Upper lobe of right lung (tissue), 1 donor: ENCODE measurements at regions not wholly inside any gene's neighbourhood (a gene's known extent, or its start where the extent isn't known, plus 50 kb on each side); places are given as distances from the start of the nearest gene placed in this dataset.
A peak's percentile ranks its signal among the peaks of the same experiment; 100 is the strongest.
"Not testable (repeated sequence)": the region's sequence is repeated elsewhere in the genome, so short reads cannot be mapped to it uniquely, and the experiment has no call there.

ENCODE experiments used
- ATAC-seq: fragments of 200-7000 bp; cut with Tn5 transposase; one replicate; pipeline ENCODE4 v1.9.1; 2020; ENCODE audit warnings: mild to moderate bottlenecking, moderate library complexity
- DNase-seq: peaks from one replicate; pipeline ENCODE4 v3.0.0-alpha.2; 2020
- H3K27ac ChIP-seq: fragments of 200-600 bp; one replicate; pipeline ENCODE4 v1.8.0; 2022
- H3K27me3 ChIP-seq: fragments of 200-600 bp; one replicate; pipeline ENCODE4 v1.8.0; 2022; ENCODE audit warnings: mild to moderate bottlenecking
- H3K36me3 ChIP-seq: fragments of 200-600 bp; one replicate; pipeline ENCODE4 v1.8.0; 2022
- H3K4me1 ChIP-seq: fragments of 200-600 bp; one replicate; pipeline ENCODE4 v1.8.0; 2022
- H3K4me3 ChIP-seq: fragments of 200-600 bp; one replicate; pipeline ENCODE4 v1.8.0; 2022; ENCODE audit warnings: mild to moderate bottlenecking
- H3K9me3 ChIP-seq: fragments of 200-600 bp; one replicate; pipeline ENCODE4 v1.8.0; 2022
- CTCF ChIP-seq: fragments of 200-600 bp; IDR thresholded peaks from one replicate; pipeline ENCODE4 v1.8.0; 2022; ENCODE audit warnings: antibody characterized with exemption
- intact Hi-C: fragments of 100-400 bp; cut with DNase I; formaldehyde crosslinking; loops from one replicate; pipeline ENCODE4 v1.11.0; 2022
- donor health status: DM: no; HTN: yes; CAD: no; lungs with severe emphysema.

GRCh38 chr11:29627541-29627940 lies 389.3 kb downstream of the KCNA4 start:
- Histone ChIP-seq H3K4me3 (no peak overlapping the region), H3K4me1 (no peaks in the 10 kb centered on the region), H3K9me3 (no peaks in the 10 kb centered on the region), H3K27me3 (no peaks in the 10 kb centered on the region), H3K27ac (no peak overlapping the region), H3K36me3 (no peaks in the 10 kb centered on the region)
- no peak for TF ChIP-seq CTCF
- DNase-seq (no peak), ATAC-seq (no peak)
- intact Hi-C loops = no loop called here

GRCh38 chr11:29623144-29623722 lies 393.6 kb downstream of the KCNA4 start:
- no peaks in the 10 kb centered on the region for H3K36me3 ChIP-seq
- H3K4me1 ChIP-seq = no peaks in the 10 kb centered on the region
- DNase-seq = no peak
- no peaks in the 10 kb centered on the region for H3K9me3 ChIP-seq
- no peak for TF ChIP-seq CTCF
- intact Hi-C loops = no loop called here
- H3K27ac ChIP-seq = no peak overlapping the region
- ATAC-seq = no peak
- no peaks in the 10 kb centered on the region for H3K27me3 ChIP-seq
- no peak overlapping the region for H3K4me3 ChIP-seq

GRCh38 chr11:29616611-29617010 lies 400.2 kb downstream of the KCNA4 start:
- DNase-seq (no peak), ATAC-seq (peak; percentile 75)
- no peaks in the 10 kb centered on the region for H3K36me3 ChIP-seq
- no peaks in the 10 kb centered on the region for H3K27me3 ChIP-seq
- no peaks in the 10 kb centered on the region for H3K4me1 ChIP-seq
- H3K9me3 ChIP-seq = no peaks in the 10 kb centered on the region
- no peak for TF ChIP-seq CTCF
- no peak overlapping the region for H3K4me3 ChIP-seq
- H3K27ac ChIP-seq = no peak overlapping the region
- intact Hi-C loops = no loop called here

GRCh38 chr11:29612423-29612822 lies 404.4 kb downstream of the KCNA4 start:
- H3K27me3 ChIP-seq = no peaks in the 10 kb centered on the region
- no peak overlapping the region for H3K27ac ChIP-seq
- no peaks in the 10 kb centered on the region for H3K4me1 ChIP-seq
- intact Hi-C loops = no loop called here
- H3K36me3 ChIP-seq = no peaks in the 10 kb centered on the region
- no peak for TF ChIP-seq CTCF
- H3K9me3 ChIP-seq = no peaks in the 10 kb centered on the region
- no peak overlapping the region for H3K4me3 ChIP-seq
- DNase-seq (no peak), ATAC-seq (no peak)

- TF ChIP-seq CTCF = no peak
- Histone ChIP-seq H3K4me1 (no peaks in the 10 kb centered on the region), H3K27ac (no peak overlapping the region), H3K9me3 (no peaks in the 10 kb centered on the region), H3K27me3 (no peaks in the 10 kb centered on the region), H3K36me3 (no peaks in the 10 kb centered on the region), H3K4me3 (no peak overlapping the region)
- intact Hi-C loops = no loop called here
- ATAC-seq (no peak), DNase-seq (no peak)
Measured at GRCh38 chr11:29606330-29607031, 410.3 kb downstream of the KCNA4 start.

GRCh38 chr11:29600151-29600575 lies 416.7 kb downstream of the KCNA4 start:
- H3K36me3 ChIP-seq, H3K4me3 ChIP-seq, H3K27ac ChIP-seq, DNase-seq, intact Hi-C loops, H3K27me3 ChIP-seq, H3K4me1 ChIP-seq, H3K9me3 ChIP-seq, ATAC-seq: not testable (repeated sequence)
